ENCODE measurements at regions not wholly inside any gene's neighbourhood (a gene's known extent, or its start where the extent isn't known, plus 50 kb on each side); places are given as distances from the start of the nearest gene placed in this dataset.

DNA sequence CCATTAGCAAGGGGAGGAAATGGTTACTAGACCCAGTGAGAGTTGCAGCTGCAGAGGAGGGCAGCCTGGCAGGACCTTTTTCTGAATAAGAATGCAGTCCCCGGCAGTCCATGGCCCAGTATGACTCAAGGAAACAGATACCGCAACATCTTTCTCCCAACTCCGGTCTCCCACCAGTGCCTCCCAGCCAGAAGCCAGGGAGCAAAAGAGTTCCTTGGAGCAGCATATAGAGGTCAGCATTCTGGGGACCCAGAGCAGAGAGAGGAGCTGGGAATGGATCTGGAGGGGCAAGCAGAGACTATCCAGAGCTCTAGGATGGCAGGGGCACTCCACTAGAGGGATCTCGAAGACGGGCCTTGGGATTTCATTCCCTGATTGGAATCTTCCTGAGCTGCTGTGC lies 339.2 kb upstream of the AADAT start:
- TF ChIP-seq, protein P1, sequence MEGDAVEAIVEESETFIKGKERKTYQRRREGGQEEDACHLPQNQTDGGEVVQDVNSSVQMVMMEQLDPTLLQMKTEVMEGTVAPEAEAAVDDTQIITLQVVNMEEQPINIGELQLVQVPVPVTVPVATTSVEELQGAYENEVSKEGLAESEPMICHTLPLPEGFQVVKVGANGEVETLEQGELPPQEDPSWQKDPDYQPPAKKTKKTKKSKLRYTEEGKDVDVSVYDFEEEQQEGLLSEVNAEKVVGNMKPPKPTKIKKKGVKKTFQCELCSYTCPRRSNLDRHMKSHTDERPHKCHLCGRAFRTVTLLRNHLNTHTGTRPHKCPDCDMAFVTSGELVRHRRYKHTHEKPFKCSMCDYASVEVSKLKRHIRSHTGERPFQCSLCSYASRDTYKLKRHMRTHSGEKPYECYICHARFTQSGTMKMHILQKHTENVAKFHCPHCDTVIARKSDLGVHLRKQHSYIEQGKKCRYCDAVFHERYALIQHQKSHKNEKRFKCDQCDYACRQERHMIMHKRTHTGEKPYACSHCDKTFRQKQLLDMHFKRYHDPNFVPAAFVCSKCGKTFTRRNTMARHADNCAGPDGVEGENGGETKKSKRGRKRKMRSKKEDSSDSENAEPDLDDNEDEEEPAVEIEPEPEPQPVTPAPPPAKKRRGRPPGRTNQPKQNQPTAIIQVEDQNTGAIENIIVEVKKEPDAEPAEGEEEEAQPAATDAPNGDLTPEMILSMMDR (optimal IDR thresholded peaks at IDR 0.05 in 1 of 3, IDR thresholded peaks at IDR 0.05 in 1 of 3, conservative IDR thresholded peaks at IDR 0.05 in 1 of 3; ENCODE audit: extremely low read depth in 1 of 3, insufficient read depth in 2 of 3, low read length in 3 of 3), result no peak
- no peak for TF ChIP-seq EZH2 (IDR thresholded peaks at IDR 0.05; ENCODE audit: low read length)
